Panc1 (cell line): ENCODE measurements at regions not wholly inside any gene's neighbourhood (a gene's known extent, or its start where the extent isn't known, plus 50 kb on each side); places are given as distances from the start of the nearest gene placed in this dataset.
"Not testable (repeated sequence)": the region's sequence is repeated elsewhere in the genome, so short reads cannot be mapped to it uniquely, and the experiment has no call there.

Experiments used
- ATAC-seq: fragments of 200-7000 bp; cut with Tn5 transposase; 2 replicates; pipeline ENCODE4 v1.9.1; 2020; ENCODE audit warnings: mild to moderate bottlenecking, moderate library complexity
- BruUV-seq: library from RNA; stranded (reverse); fragments of 400-500 nt; replicated peaks from 2 replicates; lab custom pipeline; 2021; lab: Mats Ljungman, UMichigan
- CTCF ChIA-PET: fragments of 300-600 bp; sonication (Branson Sonifier 250); formaldehyde crosslinking; loops from one replicate; lab custom pipeline; 2022; ENCODE audit warnings: antibody characterized with exemption; lab: Charles Lee
- POLR2A ChIA-PET: fragments of 300-600 bp; sonication (Branson Sonifier 250); formaldehyde crosslinking; loops from one replicate; lab custom pipeline; 2022; ENCODE audit warnings: antibody characterized with exemption; lab: Charles Lee
- DNase-seq: peaks from one replicate; pipeline ENCODE4 v3.0.0-alpha.2; 2010; ENCODE audit warnings: low read depth, low spot score
- H3K27ac ChIP-seq: 2 replicates; pipeline ENCODE4 v1.5.1; 2011; ENCODE audit warnings: mild to moderate bottlenecking, low read length, inconsistent platforms
- H3K27me3 ChIP-seq: fragments of 200-500 bp; sonication (Bioruptor generic); 2 replicates; pipeline ENCODE4 v1.6.0; 2014; ENCODE audit warnings: low read length, inconsistent platforms; ENCODE audit not compliant: control insufficient read depth, insufficient read depth
- H3K36me3 ChIP-seq: fragments of 200-500 bp; sonication (Bioruptor generic); 2 replicates; pipeline ENCODE4 v1.5.1; 2014; ENCODE audit warnings: inconsistent platforms, mild to moderate bottlenecking, low read length, moderate library complexity; ENCODE audit not compliant: control insufficient read depth, insufficient read depth
- H3K4me1 ChIP-seq: 2 replicates; pipeline ENCODE4 v1.5.1; 2011; ENCODE audit warnings: inconsistent platforms, mild to moderate bottlenecking, low read length, moderate library complexity; ENCODE audit not compliant: control insufficient read depth, insufficient read depth
- H3K4me3 ChIP-seq, 2 experiments: 2 replicates each; pipeline ENCODE4 v1.5.1; 2011 to 2012; ENCODE audit warnings: low read depth in 2 of 2, low read length in 2 of 2, mild to moderate bottlenecking in 2 of 2, inconsistent platforms in 1 of 2, moderate library complexity in 1 of 2
- H3K9me3 ChIP-seq: fragments of 200-500 bp; sonication (Bioruptor generic); 2 replicates; pipeline ENCODE4 v1.5.1; 2014; ENCODE audit warnings: low read depth, mild to moderate bottlenecking, inconsistent platforms, low read length, moderate library complexity; ENCODE audit not compliant: control insufficient read depth, insufficient read depth
- CTCF ChIP-seq: fragments of 450-650 bp; IDR thresholded peaks from 2 replicates; pipeline ENCODE4 v1.5.1; 2017; ENCODE audit warnings: mild to moderate bottlenecking
- POLR2AphosphoS5 ChIP-seq: IDR thresholded peaks from 2 replicates; pipeline ENCODE4 v1.6.1; 2012; ENCODE audit warnings: mild to moderate bottlenecking, low read depth, low read length, moderate library complexity
- REST ChIP-seq, 2 experiments: IDR thresholded peaks; 2 replicates each; pipeline ENCODE4 v1.6.1; 2011 to 2012; ENCODE audit warnings: low read depth in 2 of 2, control low read depth in 1 of 2, low read length in 1 of 2, mild to moderate bottlenecking in 1 of 2, moderate library complexity in 1 of 2; ENCODE audit not compliant: insufficient read depth in 1 of 2
- SIN3A ChIP-seq: IDR thresholded peaks from 2 replicates; pipeline ENCODE4 v1.6.1; 2012; ENCODE audit warnings: low read depth, mild to moderate bottlenecking, low read length, moderate library complexity, borderline replicate concordance; ENCODE audit not compliant: insufficient read depth
- TCF7L2 ChIP-seq: IDR thresholded peaks from 2 replicates; pipeline ENCODE4 v1.6.1; 2011; ENCODE audit warnings: mild to moderate bottlenecking, low read depth, low read length, inconsistent platforms
- in situ Hi-C: cut with HindIII; loops from 2 replicates; pipeline ENCODE4 v1.10.0; 2016; ENCODE audit warnings: low sequenced_read_pairs, low pct_unique_long_range_greater_than_20kb
- intact Hi-C: fragments of 100-400 bp; cut with micrococcal nuclease; formaldehyde crosslinking; loops from one replicate; pipeline ENCODE4 v1.10.0; 2022; ENCODE audit not compliant: unreplicated experiment

- in situ Hi-C loops, H3K4me1 ChIP-seq, H3K36me3 ChIP-seq, H3K27me3 ChIP-seq, H3K27ac ChIP-seq, CTCF ChIA-PET, BruUV-seq, H3K9me3 ChIP-seq, DNase-seq, intact Hi-C loops, H3K4me3 ChIP-seq, POLR2A ChIA-PET: not testable (repeated sequence)
- ATAC-seq: peak; percentile 30; the same call in 1 of the 2 replicates
Observed at GRCh38 chr12:25804286-25804685, 154.2 kb upstream of the RASSF8 start.

- intact Hi-C loops: no loop called here
Observed at GRCh38 chr12:25806271-25806670, 152.2 kb upstream of the RASSF8 start.

GRCh38 chr12:25808604-25809003 lies 149.9 kb upstream of the RASSF8 start:
- Histone ChIP-seq H3K27me3 (no peaks in the 10 kb centered on the region), H3K4me3 (no peak overlapping the region), H3K27ac (no peak overlapping the region), H3K36me3 (no peaks in the 10 kb centered on the region), H3K4me1 (peaks cover 5% of the 10 kb centered on the region; the same call in 1 of the 2 replicates), H3K9me3 (no peaks in the 10 kb centered on the region)
- no peak for TF ChIP-seq REST (IDR thresholded peaks at IDR 0.05; ENCODE audit: insufficient read depth in 1 of 2, low read depth in 2 of 2, low read length in 1 of 2)
- no peak for TF ChIP-seq POLR2AphosphoS5
- TF ChIP-seq CTCF: no peak; the same call in 1 of the 2 replicates
- TF ChIP-seq TCF7L2: no peak
- TF ChIP-seq SIN3A: no peak
- ChIA-PET CTCF (no interaction called here), POLR2A (no interaction called here)
- in situ Hi-C loops (no loop called here), intact Hi-C loops (no loop called here)
- no TSS peak for BruUV-seq
- no peak for ATAC-seq
- no peak for DNase-seq

More at GRCh38 chr12:25806271-25806670, 152.2 kb upstream of the RASSF8 start:
- in situ Hi-C loops: no loop called here
- POLR2A ChIA-PET: no interaction called here
- H3K27me3 ChIP-seq: no peaks in the 10 kb centered on the region
- DNase-seq (no peak), ATAC-seq (no peak)
- H3K36me3 ChIP-seq: no peaks in the 10 kb centered on the region
- no peak overlapping the region for H3K27ac ChIP-seq
- no peaks in the 10 kb centered on the region for H3K9me3 ChIP-seq
- BruUV-seq: no TSS peak
- CTCF ChIA-PET: no interaction called here
- no peak overlapping the region for H3K4me3 ChIP-seq
- TF ChIP-seq CTCF (0 out of 2 replicates have a peak, but pooled peaks have one; percentile 8), TCF7L2 (no peak), POLR2AphosphoS5 (no peak)
- H3K4me1 ChIP-seq: no peaks in the 10 kb centered on the region
